Kidney epithelial cell (primary cell): ENCODE measurements at regions not wholly inside any gene's neighbourhood (a gene's known extent, or its start where the extent isn't known, plus 50 kb on each side); places are given as distances from the start of the nearest gene placed in this dataset.
A peak's percentile ranks its signal among the peaks of the same experiment; 100 is the strongest.

ENCODE experiments used
- DNase-seq: peaks from one replicate; pipeline ENCODE4 v3.0.0-alpha.2; 2010; ENCODE audit warnings: low read depth
- H3K27me3 ChIP-seq: 2 replicates; pipeline ENCODE4 v1.6.0; 2011; ENCODE audit warnings: low read length; ENCODE audit not compliant: control insufficient read depth, insufficient read depth
- H3K36me3 ChIP-seq: 2 replicates; pipeline ENCODE4 v1.5.1; 2011; ENCODE audit warnings: low read length; ENCODE audit not compliant: control insufficient read depth, insufficient read depth
- H3K4me3 ChIP-seq: 2 replicates; pipeline ENCODE4 v1.5.1; 2011; ENCODE audit warnings: low read depth, mild to moderate bottlenecking, control low read depth, low read length
- CTCF ChIP-seq: IDR thresholded peaks from 2 replicates; pipeline ENCODE4 v1.5.1; 2011; ENCODE audit warnings: mild to moderate bottlenecking, moderate library complexity, low read length, control low read depth, inconsistent platforms; ENCODE audit not compliant: insufficient read depth, poor library complexity, severe bottlenecking

DNA sequence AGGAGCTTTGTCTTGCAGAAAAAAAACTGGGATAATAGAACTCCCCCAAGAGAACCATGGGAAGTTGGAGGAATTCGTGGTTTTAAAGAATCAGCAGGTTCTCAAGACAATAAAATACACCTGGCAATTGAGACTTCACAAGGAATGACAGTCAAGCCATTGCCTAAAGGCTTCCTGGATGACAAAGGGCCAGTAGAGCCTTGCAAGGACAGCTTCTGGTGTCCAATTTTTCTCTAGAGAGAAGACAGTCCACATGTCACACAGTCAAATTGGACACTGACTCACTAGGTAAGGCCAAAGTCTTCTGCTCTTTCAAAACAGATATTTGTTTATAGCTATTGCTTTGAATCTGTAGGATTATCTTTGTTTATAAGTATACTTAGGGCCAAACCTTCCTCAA, 80.3 kb upstream of the BMP5 start:
- H3K4me3 ChIP-seq = no peak overlapping the region
- H3K36me3 ChIP-seq = no peaks in the 10 kb centered on the region
- no peaks in the 10 kb centered on the region for H3K27me3 ChIP-seq
- no peak for DNase-seq
- no peak for TF ChIP-seq CTCF

GRCh38 chr6:55954436-55954835, 79.0 kb upstream of the BMP5 start:
- no peak for TF ChIP-seq CTCF
- no peaks in the 10 kb centered on the region for H3K27me3 ChIP-seq
- H3K4me3 ChIP-seq = no peak overlapping the region
- DNase-seq = no peak
- H3K36me3 ChIP-seq = no peaks in the 10 kb centered on the region

- peak; percentile 32 for TF ChIP-seq CTCF
- Histone ChIP-seq H3K36me3 (no peaks in the 10 kb centered on the region), H3K4me3 (no peak overlapping the region), H3K27me3 (no peaks in the 10 kb centered on the region)
- DNase-seq = peak; percentile 7
These were observed 77.9 kb upstream of the BMP5 start for GRCh38 chr6:55953335-55953734.

DNA sequence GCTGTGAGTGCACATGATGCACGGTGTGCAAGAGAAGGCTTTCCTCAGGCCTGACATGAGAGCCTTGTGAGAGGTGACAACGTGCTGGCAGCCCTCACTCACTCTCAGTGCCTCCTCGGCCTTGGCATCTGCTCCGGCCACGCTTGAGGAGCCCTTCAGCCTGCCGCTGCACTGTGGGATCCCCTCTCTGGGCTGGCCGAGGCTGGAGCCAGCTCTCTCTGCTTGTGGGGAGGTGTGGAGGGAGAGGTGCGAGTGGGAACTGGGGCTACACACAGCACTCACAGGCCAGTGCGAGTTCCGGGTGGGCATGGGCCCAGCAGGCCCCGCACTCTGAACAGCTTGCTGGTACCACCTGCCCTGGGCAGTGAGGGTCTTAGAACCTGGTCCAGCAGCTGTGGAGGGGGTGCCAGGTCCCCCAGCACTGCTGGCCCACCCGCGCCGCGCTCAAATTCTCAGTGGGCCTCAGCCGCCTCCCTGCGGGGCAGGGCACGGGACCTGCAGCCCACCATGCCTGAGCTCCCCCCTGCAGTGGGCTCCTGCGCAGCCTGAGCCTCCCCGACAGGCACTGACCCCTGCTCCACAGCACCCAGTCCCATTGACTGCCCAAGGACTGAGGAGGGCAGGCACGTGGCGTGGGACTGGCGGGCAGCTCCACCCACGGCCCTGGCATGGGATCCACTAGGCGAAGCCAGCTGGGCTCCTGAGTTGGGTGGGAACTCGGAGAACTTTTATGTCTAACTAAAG, 74.9 kb upstream of the BMP5 start:
- Histone ChIP-seq H3K27me3 (no peaks in the 10 kb centered on the region), H3K4me3 (no peak overlapping the region), H3K36me3 (no peaks in the 10 kb centered on the region)
- no peak for DNase-seq
- no peak for TF ChIP-seq CTCF

DNA sequence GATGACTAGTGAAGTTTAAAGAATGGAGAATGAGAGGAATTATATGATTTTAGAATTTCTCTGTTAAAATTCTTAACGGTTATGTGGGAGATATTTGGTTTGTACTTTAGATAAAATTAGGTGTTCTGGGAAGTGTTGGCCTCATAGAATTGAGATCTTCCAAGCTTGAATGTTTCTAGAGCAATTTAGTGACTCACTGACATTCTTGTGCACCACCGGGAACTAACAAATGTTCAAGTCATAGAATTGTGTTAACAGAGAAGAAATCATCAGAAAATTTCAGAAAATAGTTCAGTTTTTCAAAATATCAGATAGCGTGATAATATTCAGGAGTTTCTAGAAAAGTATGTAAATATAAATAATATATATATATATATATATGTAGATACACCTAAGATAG, 67.9 kb upstream of the BMP5 start:
- Histone ChIP-seq H3K36me3 (no peaks in the 10 kb centered on the region), H3K4me3 (no peak overlapping the region), H3K27me3 (no peaks in the 10 kb centered on the region)
- no peak for TF ChIP-seq CTCF
- DNase-seq = peak; percentile 25

DNA sequence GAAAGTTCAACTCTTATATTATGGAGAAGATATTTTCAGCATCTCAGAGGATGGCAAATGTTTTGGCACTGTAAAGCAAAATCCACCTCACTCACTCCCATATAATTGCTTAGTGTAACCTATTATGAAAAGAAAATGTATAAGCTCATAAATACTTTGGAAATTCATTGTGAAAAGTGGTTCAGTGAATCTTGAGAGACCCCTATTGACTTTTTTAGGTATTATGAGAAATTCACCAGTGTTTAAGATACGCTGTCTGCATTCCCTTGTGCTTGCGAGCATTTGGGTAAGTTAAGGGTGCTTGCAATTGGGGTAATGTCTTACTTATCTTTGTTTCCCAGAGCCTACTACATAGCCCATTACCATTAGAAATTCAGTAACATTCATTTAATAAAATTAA, 66.3 kb upstream of the BMP5 start:
- TF ChIP-seq CTCF = peak; percentile 20
- no peaks in the 10 kb centered on the region for H3K27me3 ChIP-seq
- H3K4me3 ChIP-seq = no peak overlapping the region
- DNase-seq = no peak
- no peaks in the 10 kb centered on the region for H3K36me3 ChIP-seq
